Fibroblast of skin of left biceps (primary cell): ENCODE measurements at regions not wholly inside any gene's neighbourhood (a gene's known extent, or its start where the extent isn't known, plus 50 kb on each side); places are given as distances from the start of the nearest gene placed in this dataset.
"Not testable (repeated sequence)": the region's sequence is repeated elsewhere in the genome, so short reads cannot be mapped to it uniquely, and the experiment has no call there.

Experiments used
- DNase-seq, 2 experiments: peaks; one replicate each; pipeline ENCODE4 v3.0.0-alpha.2; 2013; ENCODE audit warnings: low read depth in 2 of 2

- DNase-seq: no peak
Observed at GRCh38 chr7:54252256-54253035, 289.7 kb upstream of the VSTM2A start.

DNA sequence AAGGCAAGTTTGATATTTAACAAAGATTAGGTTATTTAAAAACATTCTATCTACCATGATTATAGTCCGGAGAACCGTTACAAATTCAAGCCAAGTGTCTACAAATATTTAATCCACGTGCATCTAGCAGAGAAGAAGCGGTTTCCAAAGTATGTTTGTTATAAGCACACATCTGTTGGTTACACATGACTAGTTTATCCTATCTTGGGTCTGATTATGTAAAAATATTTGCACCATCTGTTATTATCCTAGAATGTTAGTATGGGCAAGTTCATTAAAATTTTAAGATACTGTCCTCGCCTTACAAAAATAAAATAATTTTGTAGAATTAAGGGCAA is 289.2 kb upstream of the VSTM2A start:
- no peak for DNase-seq

GRCh38 chr7:54255242-54255641 is 286.9 kb upstream of the VSTM2A start:
- DNase-seq: no peak

DNA sequence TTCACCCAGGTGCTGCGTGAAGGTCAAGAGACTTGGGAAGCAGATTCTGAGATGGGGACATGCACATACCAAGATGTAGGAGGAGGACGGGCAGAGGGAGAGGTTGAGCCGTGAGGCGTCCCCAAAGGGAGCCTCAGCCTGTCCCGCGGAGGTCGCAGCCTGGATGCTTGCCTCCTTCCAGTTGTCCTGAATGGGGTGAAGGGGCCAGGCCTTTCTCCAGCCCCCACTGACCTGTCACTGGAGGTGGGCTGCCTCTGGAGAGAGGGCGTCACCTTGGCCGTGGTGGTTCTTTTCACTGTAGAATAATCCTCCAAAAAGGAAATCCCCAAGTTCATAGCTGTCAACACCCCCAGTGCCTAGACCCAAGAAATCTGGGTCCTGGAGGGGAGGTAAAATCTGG is 283.0 kb upstream of the VSTM2A start:
- no peak for DNase-seq

DNA sequence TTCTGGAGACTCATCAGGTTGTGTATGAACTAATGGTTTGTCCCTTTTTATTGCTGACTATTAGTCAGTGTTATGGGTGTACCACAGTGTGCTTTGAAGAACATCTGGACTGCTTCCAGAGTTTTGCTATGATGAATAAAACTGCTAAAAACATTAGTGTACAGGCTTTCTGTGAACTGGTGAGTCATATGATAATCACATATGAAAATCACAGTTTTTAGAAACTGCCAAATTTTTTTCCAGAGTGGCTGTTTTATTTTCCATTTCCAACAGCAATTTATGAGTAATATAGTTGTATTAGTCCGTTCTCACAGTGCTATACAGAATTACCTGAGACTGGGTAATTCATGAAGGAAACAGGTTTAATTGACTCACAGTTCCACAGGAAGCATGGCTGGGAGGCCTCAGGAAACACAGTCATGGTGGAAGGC is 281.2 kb upstream of the VSTM2A start:
- DNase-seq: no peak

GRCh38 chr7:54278847-54279246 is 263.3 kb upstream of the VSTM2A start:
- no peak for DNase-seq

DNA sequence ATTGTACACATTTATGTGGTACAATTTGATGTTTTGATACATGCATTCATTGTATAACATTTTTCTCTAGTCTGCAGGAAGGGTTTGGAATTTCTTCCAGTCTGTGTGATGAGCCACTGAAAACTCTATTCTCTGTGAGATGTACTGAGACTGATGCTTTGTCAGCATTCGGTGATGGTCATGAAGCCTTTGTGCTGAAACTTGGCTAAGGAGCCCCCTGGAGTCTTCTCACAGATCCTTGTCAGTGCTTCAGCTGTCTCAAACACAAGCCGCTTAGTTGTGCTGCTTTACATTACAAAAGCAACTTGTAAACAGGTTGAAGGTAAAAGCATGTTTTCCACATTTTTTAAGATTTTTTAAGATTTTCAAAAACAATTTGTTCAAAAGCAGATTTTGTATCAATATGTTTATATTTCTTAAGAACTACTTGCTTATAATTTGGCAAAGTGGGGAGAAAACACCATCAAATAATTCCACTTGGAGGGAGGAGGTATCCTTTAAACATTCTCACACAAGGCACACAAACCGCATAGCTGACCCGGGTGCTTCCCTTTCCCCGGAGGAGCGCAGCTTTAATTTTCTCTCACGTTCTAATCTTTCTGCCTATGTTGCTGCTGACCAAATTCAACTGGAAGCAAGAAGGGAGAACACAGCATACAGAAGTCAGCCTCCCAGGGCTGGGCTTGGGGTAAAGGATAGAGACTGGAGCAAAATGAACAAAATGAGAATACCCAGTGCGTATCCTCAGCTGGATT is 249.8 kb upstream of the VSTM2A start:
- no peak for DNase-seq

GRCh38 chr7:54299426-54299825 is 242.7 kb upstream of the VSTM2A start:
- DNase-seq: no peak

DNA sequence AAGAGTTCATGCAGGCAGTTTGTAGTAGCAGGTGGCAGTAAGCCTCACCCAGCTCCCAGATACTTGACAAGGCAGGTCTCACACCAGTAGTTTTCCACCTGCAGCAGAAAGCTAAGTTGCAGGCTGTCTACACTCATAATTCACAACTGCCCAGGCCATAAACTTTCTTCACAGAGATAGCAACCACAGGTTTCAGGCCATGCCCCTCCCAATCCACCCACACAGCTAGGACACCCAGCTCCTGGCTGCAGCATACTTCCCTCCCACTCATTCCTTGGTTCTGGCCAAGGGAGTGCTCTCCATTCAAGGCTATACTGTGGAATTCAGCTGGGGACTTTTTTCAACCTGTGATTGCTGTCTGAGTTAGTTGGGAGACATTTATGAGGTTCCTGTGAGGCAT is 226.2 kb upstream of the VSTM2A start:
- DNase-seq: not testable (repeated sequence)

DNA sequence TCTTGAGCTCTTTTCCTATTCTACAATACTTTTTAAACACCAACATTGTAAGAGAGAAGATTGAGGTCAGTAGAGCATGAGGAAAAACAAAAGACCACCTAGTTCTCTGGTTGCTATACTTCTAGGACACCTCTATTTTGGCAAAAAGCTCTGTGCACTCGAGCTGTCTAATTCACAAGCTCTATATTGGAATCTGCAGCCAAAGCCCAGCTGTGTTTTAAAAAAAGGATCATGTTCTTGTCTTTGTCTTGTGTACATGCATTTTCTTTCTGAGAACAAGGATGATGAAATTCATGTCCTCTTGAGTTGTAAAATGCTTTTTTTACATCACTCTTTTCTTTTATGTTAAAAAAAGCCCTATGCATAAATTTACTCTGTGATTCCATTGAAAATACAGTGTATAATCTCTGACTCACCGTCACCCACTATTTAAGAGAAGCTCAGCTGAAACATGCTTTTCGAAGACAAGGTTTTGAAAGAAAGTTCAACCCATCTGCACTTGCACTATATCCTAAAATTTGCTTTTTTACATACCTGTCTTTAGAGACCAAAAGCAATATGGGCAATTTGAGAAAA is 215.5 kb upstream of the VSTM2A start:
- DNase-seq: no peak

GRCh38 chr7:54330216-54330800 is 211.9 kb upstream of the VSTM2A start:
- no peak for DNase-seq

GRCh38 chr7:54331311-54331710 is 210.9 kb upstream of the VSTM2A start:
- DNase-seq: no peak

DNA sequence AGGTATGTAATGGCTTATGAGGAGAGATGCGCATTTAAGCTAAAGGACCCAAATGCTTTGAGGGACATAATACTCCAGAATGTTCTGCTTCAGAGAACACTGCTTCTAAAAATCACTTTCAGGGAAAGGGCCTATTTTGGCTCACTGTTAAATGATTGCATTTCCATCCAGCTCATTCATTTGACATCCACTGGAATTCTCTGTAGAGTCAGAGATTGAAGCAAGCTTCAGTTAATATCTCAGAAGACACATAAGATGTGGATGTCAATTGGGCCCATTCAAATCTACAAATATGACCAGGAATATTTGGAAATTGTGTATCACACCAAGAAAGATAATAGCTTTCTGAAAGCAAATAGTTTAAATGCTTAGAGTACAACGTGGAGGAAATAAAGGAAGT is 209.9 kb upstream of the VSTM2A start:
- no peak for DNase-seq

- DNase-seq: no peak
Observed at GRCh38 chr7:54333952-54334351, 208.2 kb upstream of the VSTM2A start.

DNA sequence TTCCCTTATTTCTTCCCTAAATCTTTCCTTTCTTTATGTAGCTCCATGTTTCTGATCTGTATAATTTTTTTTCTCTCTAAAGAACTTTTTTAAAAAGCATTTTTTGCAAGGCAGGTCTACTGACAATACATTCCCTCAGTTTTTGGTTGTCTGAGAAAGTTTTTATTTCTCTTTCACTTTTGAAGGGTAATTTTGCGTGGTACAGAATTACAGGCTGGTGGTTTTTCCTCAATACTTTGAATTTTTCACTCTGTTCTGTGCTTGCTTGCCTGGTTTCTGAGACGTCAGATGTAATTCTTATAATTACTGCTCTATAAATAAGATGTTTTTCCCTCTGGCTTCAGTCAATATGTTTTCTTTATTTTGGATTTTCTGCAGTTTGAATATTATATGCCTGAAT is 205.4 kb upstream of the VSTM2A start:
- DNase-seq: no peak

DNA sequence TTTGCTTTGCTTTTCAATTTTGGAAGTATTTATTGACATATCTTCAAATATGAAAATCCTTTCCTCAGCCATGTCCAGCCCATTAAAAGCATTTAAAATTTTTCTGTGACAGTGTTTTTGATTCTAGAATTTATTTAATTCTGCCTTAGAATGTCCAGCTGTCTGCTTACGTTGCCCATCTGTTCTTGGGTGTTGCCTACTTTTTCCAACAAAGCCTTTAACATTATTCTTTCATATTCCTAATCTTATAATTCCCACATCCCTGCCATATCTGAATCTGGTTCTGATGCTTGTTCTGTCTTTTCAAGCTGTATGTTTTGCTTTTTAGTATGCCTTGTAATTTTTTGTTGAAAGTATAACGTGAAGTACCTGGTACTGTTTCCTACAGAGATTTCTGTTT is 204.7 kb upstream of the VSTM2A start:
- DNase-seq: no peak

DNA sequence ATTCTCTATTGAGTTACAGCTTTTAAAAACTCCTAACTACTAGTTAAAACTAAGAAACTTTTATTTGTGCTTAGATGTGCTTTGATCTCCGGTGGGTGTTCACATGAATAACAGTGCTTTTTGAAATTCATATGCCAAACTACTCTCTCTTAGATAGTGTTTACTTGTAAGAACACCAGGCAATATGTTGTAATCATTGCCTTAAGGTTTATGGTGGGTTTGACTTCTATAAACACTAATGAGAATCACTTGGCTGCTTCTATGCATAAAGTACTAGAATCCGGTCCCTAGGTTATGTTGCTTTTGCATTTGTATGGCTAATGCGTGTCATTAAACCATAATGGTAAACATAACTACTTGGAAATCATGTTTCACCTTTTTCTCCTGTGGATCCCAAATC is 203.9 kb upstream of the VSTM2A start:
- no peak for DNase-seq

DNA sequence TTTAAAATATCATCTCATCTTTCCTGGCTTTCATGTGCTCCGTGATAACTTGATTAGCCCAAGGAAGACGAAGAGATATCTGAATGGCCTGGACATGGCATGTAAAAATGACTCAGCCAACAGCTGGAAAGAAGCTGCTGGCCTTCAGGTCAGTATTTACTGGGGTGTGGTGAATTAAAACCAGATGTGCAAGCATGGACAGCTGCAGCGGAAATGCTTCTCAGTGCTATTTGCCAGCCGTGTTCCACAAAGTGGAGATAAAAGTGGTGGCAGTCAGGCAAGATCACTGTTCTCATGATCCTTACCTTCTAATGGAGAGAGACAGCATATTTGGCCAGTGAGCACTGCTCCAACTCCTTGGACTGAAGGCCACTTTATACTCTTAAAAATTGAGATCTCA is 203.1 kb upstream of the VSTM2A start:
- DNase-seq: no peak

DNA sequence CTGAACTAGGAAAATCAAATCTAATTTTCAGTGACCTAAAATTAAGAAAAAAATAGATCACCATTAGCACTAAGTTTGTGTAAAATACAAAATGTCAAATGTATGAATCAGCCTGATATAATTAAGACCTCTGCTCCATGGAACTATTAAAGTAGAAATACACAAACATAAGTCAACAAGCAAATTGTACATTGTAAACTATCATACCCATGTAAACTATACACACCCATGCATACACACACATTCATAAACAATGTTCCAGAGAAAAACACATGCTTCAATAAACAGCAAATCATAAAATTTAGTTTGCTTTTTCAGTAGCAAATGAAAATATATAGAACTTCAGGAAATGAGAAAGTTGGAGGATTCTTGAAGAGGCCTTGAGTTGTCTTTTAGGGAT is 199.7 kb upstream of the VSTM2A start:
- no peak for DNase-seq

DNA sequence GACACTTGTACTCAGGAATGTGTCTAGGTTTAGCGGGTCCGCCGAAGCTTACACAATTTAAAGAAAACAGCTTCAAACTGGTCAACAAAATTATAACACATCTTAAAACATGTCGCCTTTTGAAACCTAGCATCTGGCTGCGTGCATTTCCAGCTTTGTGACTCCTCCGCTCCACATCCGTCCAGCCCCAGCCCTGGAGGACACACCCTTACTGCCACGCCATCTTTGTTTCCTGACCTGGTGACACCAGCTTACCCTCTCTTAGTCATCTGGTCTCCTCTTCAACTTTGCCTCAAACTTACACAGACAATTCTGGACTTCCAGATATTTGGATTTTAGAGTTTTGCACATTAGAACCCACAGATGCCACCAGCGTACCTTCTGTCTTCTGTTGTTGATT is 198.7 kb upstream of the VSTM2A start:
- DNase-seq: no peak

GRCh38 chr7:54345746-54346145 is 196.4 kb upstream of the VSTM2A start:
- no peak for DNase-seq

DNA sequence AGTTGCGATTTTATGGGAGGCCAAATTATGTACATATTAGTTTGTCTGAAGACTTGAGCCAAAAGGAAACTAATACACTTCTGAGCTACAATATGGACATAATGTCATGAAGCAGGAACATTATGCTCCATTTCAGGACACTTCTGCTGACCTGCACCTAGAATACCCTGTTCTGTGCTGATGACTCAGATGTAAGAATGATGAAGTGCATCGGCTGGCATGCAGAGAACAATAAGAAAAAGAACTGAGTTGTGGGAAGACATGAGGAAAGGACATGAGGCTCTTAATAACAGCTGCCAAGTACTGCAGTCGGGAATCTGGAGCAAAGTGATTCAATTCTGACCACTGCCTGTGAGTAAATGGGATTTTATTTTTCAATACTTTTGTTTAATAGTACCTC is 192.9 kb upstream of the VSTM2A start:
- DNase-seq: no peak

- DNase-seq: no peak
Observed at GRCh38 chr7:54354436-54354835, 187.7 kb upstream of the VSTM2A start.
